Thyroid gland (tissue), 4 donors: ENCODE measurements at regions not wholly inside any gene's neighbourhood (a gene's known extent, or its start where the extent isn't known, plus 50 kb on each side); places are given as distances from the start of the nearest gene placed in this dataset.

Experiments used
- DNase-seq, 2 donors: peaks; one replicate each; pipeline ENCODE4 v3.0.0-alpha.2; 2019
- H3K27ac ChIP-seq, 3 donors: fragments of 200-600 bp; sonication (generic); 1 replicate in 2 of 3; 2 replicates in 1 of 3; pipeline ENCODE4 v1.5.1; 2016 to 2019; ENCODE audit warnings: mild to moderate bottlenecking in 1 of 3, moderate library complexity in 1 of 3
- H3K27me3 ChIP-seq: fragments of 200-600 bp; sonication (generic); one replicate; pipeline ENCODE4 v1.5.1; 2019
- H3K36me3 ChIP-seq, 2 donors: fragments of 200-600 bp; sonication (generic); one replicate each; pipeline ENCODE4 v1.5.1; 2016 to 2019
- H3K4me1 ChIP-seq, 2 donors: fragments of 200-600 bp; sonication (generic); one replicate each; pipeline ENCODE4 v1.5.1; 2017 to 2019
- H3K4me3 ChIP-seq, 3 donors: fragments of 200-600 bp; sonication (generic); replicated peaks in 1 of 3; 1 replicate in 2 of 3; 2 replicates in 1 of 3; pipeline ENCODE4 v1.5.1; 2016; ENCODE audit warnings: mild to moderate bottlenecking in 1 of 3
- H3K9me3 ChIP-seq: fragments of 200-600 bp; sonication (generic); one replicate; pipeline ENCODE4 v1.5.1; 2017
- CTCF ChIP-seq, 6 experiments: fragments of 200-600 bp in 3 of 6; fragments of 450-650 bp in 3 of 6; sonication (generic) in 3 of 6; IDR thresholded peaks; one replicate each; pipeline ENCODE4 v1.5.1; 2016 to 2019; ENCODE audit warnings: antibody characterized with exemption in 6 of 6, mild to moderate bottlenecking in 2 of 6, inconsistent platforms in 1 of 6, moderate library complexity in 1 of 6
- POLR2A ChIP-seq, 2 donors: fragments of 450-650 bp; IDR thresholded peaks; one replicate each; pipeline ENCODE4 v1.6.1; 2017; ENCODE audit warnings: antibody characterized with exemption in 2 of 2, mild to moderate bottlenecking in 2 of 2, moderate library complexity in 1 of 2
- WGBS, 2 donors: methylation state at CpG; one replicate each; pipeline ENCODE4 v1.1.5; 2017; 5-methylcytosine and 5-hydroxymethylcytosine counted together
- intact Hi-C: fragments of 100-400 bp; cut with DNase I; formaldehyde crosslinking; loops from one replicate; pipeline ENCODE4 v1.15.1; 2023

GRCh38 chr20:6693178-6693807 lies 74.2 kb upstream of the BMP2 start:
- no peaks in the 10 kb centered on the region for H3K9me3 ChIP-seq
- intact Hi-C loops, result no loop called here

DNA sequence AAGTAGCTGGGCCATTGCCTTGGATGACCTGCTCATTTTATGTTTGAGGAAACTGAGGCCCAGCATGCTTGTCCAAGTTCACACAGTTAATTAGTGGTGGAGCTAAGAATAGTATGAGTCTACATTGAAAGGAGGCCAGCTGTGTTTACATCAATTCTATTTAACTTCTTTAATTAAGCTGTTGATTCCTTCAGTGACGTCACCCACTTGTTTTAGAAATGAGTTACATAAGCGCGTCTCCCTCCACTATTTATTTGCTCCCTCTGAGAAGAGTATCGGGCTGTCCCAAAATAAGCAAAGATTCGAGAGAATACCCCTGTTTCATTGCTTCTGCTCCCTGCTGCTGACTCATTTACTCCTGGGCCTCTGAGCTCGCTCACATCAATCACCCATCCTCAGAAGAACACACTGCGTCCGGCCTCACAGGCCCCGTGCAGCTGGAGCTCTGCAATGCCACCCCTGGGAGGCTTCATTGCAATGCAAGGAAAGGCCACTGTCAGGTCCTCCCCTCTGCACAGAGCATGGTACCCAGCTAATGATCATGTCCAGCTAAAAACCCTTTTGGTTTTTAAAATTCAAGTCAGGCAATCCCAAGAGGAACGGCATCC lies 74.8 kb upstream of the BMP2 start:
- H3K9me3 ChIP-seq, result no peaks in the 10 kb centered on the region
- H3K27me3 ChIP-seq, result no peaks in the 10 kb centered on the region
- DNase-seq, result no peak
- intact Hi-C loops, result no loop called here
- WGBS, 2 donors, result 76 to 82% methylated on average over 10 of the region's 10 CpGs
- H3K36me3 ChIP-seq, result no peaks in the 10 kb centered on the region
- peaks cover 5 to 12% of the 10 kb centered on the region in 2 donors for H3K4me1 ChIP-seq
- no peak overlapping the region for H3K4me3 ChIP-seq
- no peak overlapping the region for H3K27ac ChIP-seq
- TF ChIP-seq CTCF (IDR thresholded peaks at IDR 0.05) (no peak), POLR2A (IDR thresholded peaks at IDR 0.05) (no peak)

More at GRCh38 chr20:6693178-6693807, 74.2 kb upstream of the BMP2 start:
- Histone ChIP-seq H3K27ac (no peak overlapping the region), H3K36me3 (no peaks in the 10 kb centered on the region), H3K4me1 (peaks cover 0 to 12% of the 10 kb centered on the region in 2 donors), H3K4me3 (no peak overlapping the region), H3K27me3 (no peaks in the 10 kb centered on the region)
- 78 to 80% methylated on average over 7 of the region's 7 CpGs for WGBS, 2 donors
- DNase-seq, result no peak
- no peak for TF ChIP-seq POLR2A (IDR thresholded peaks at IDR 0.05)
- TF ChIP-seq CTCF (IDR thresholded peaks at IDR 0.05), result no peak

DNA sequence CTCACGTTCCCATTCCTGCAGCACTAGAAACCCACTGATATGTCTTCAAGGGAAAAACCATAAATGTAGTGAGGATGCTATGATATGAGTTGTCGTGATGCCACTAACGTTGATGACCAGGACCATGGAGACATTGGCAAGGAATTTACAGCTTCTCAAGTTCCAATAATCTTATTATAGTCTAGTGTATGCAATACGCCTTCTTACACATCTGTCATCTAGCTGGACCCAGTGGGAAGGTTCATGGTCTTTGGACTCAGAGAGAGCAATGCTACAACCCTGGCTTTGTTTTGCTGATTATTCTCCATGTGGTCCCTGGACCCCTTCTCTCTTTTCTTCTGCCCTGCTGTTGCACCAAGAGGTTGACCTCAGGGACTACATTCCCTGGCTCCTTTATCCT lies 76.0 kb upstream of the BMP2 start:
- TF ChIP-seq CTCF (IDR thresholded peaks at IDR 0.05), result no peak
- no peak for TF ChIP-seq POLR2A (IDR thresholded peaks at IDR 0.05)
- Histone ChIP-seq H3K27ac (no peak overlapping the region), H3K36me3 (no peaks in the 10 kb centered on the region), H3K9me3 (no peaks in the 10 kb centered on the region), H3K4me1 (peaks cover 16 to 19% of the 10 kb centered on the region in 2 donors), H3K4me3 (no peak overlapping the region), H3K27me3 (no peaks in the 10 kb centered on the region)
- intact Hi-C loops, result no loop called here
- 78 to 81% methylated on average over 4 of the region's 4 CpGs for WGBS, 2 donors
- no peak for DNase-seq

DNA sequence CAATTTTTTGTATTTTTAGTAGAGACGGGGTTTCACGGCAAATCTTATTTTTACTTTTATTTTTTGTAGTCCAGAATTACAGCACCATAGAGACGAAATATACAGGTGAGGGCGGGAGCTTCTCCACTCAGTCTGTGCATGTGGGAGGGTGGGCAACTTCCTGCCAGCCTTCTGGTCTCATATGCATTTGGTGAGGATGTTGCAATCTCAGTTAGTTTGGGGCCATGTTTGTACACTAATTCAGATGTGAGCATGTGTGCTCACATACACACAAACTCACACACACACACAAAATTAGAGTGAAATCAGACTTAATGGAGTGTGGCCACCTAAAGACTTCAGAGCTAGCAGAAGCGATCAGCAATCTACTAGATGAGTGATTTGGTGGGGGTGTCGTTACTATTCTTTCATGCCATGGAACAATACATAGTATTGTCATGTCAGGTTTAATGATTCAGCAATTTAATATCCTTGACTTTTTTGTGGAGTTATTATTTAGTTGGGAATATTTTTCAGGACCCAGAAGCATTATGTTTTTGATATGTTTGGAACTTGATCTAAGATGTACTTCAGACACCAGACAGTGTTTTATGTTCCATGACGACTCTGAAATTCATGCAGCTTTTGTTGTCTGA lies 78.0 kb upstream of the BMP2 start:
- H3K9me3 ChIP-seq, result no peaks in the 10 kb centered on the region
- no peak for DNase-seq
- no peaks in the 10 kb centered on the region for H3K36me3 ChIP-seq
- H3K4me3 ChIP-seq, result no peak overlapping the region
- WGBS, 2 donors, result 80 to 90% methylated on average over 7 of the region's 7 CpGs
- H3K27me3 ChIP-seq, result no peaks in the 10 kb centered on the region
- TF ChIP-seq CTCF (IDR thresholded peaks at IDR 0.05) (no peak), POLR2A (IDR thresholded peaks at IDR 0.05) (no peak)
- intact Hi-C loops, result no loop called here
- H3K27ac ChIP-seq, result no peak overlapping the region
- H3K4me1 ChIP-seq, result peaks cover 18 to 21% of the 10 kb centered on the region in 2 donors

DNA sequence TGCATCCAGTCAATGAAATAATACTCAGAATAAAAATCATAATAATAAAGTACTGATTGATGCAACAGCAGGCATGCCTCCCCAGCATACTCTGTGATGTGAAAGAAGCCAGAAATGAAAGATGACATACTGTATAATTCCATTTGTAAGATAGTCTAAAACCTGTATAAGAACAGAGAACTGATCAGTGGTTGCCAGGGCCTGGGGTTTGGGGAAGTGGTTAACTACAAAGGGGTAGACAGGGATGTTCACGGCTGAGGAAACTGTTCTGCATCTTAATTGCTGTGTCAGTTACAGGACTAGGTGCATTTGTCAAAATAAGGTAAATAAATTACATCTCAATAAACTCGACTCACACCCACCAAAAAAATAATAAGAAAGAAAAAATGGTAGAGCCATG lies 81.3 kb upstream of the BMP2 start:
- H3K9me3 ChIP-seq, result no peaks in the 10 kb centered on the region
- intact Hi-C loops, result no loop called here
- TF ChIP-seq CTCF (IDR thresholded peaks at IDR 0.05), result no peak
- no peak for TF ChIP-seq POLR2A (IDR thresholded peaks at IDR 0.05)

More for the DNA sequence above, 81.3 kb upstream of the BMP2 start:
- peaks cover 18 to 21% of the 10 kb centered on the region in 2 donors for H3K4me1 ChIP-seq
- 82 to 93% methylated on average over 2 of the region's 2 CpGs for WGBS, 2 donors
- H3K36me3 ChIP-seq, result no peaks in the 10 kb centered on the region
- H3K4me3 ChIP-seq, result no peak overlapping the region
- peak overlapping the region in 1 of 3 donors; percentile 67 for H3K27ac ChIP-seq
- H3K27me3 ChIP-seq, result no peaks in the 10 kb centered on the region
- DNase-seq, result no peak
